HCT116 (cell line): ENCODE measurements at regions not wholly inside any gene's neighbourhood (a gene's known extent, or its start where the extent isn't known, plus 50 kb on each side); places are given as distances from the start of the nearest gene placed in this dataset.
A peak's percentile ranks its signal among the peaks of the same experiment; 100 is the strongest.

ENCODE experiments used
- ATAC-seq: fragments of 200-7000 bp; cut with Tn5 transposase; 2 replicates; pipeline ENCODE4 v1.9.1; 2020; ENCODE audit warnings: mild to moderate bottlenecking, moderate library complexity
- BruUV-seq: library from RNA; stranded (reverse); fragments of 400-500 nt; replicated peaks from 2 replicates; lab custom pipeline; 2021; lab: Mats Ljungman, UMichigan
- CTCF ChIA-PET: fragments of 300-600 bp; sonication (Branson Sonifier 250); formaldehyde crosslinking; loops from one replicate; lab custom pipeline; 2021; ENCODE audit warnings: antibody characterized with exemption; lab: Charles Lee
- POLR2A ChIA-PET: fragments of 300-600, 350-600 bp; sonication (Branson Sonifier 250); formaldehyde crosslinking; loops from one replicate; lab custom pipeline; 2021; ENCODE audit warnings: antibody characterized with exemption; lab: Charles Lee
- RAD21 ChIA-PET, 2 experiments: fragments of 300-600 bp; sonication (Branson Sonifier 250); formaldehyde crosslinking; loops; one replicate each; lab custom pipeline; 2023; ENCODE audit warnings: low total read pairs in 2 of 2; ENCODE audit not compliant: uncharacterized antibody in 2 of 2, unreplicated experiment in 2 of 2, low non-redundant PET in 1 of 2; lab: Charles Lee
- DNase-seq: peaks from one replicate; pipeline ENCODE4 v3.0.0-alpha.2; 2010; ENCODE audit warnings: low read depth, low spot score
- H2AFZ ChIP-seq: fragments of 200-600 bp; shearing (Covaris generic), sonication (generic); 2 replicates; pipeline ENCODE4 v1.6.1; 2017; ENCODE audit warnings: low read depth, mixed run types, mixed read lengths, antibody characterized with exemption, low read length; ENCODE audit not compliant: poor library complexity, severe bottlenecking
- H3K27ac ChIP-seq: 2 replicates; pipeline ENCODE4 v1.5.1; 2012; ENCODE audit warnings: low read depth, low read length
- H3K27me3 ChIP-seq: fragments of 200-600 bp; sonication (generic); 2 replicates; pipeline ENCODE4 v1.6.1; 2016; ENCODE audit warnings: mixed run types, low read length, mixed read lengths; ENCODE audit not compliant: insufficient read depth
- H3K36me3 ChIP-seq, 2 experiments: fragments of 200-500 bp in 1 of 2; fragments of 200-600 bp in 1 of 2; sonication (Bioruptor generic) in 1 of 2; sonication (generic) in 1 of 2; 2 replicates each; pipeline versions ENCODE4 v1.5.1 to v1.6.1; 2014 to 2016; ENCODE audit warnings: low read length in 2 of 2, inconsistent platforms in 1 of 2, mixed read lengths in 1 of 2, mixed run types in 1 of 2; ENCODE audit not compliant: insufficient read depth in 2 of 2, control insufficient read depth in 1 of 2
- H3K4me1 ChIP-seq, 2 experiments: fragments of 200-600 bp in 1 of 2; sonication (generic) in 1 of 2; 2 replicates each; pipeline versions ENCODE4 v1.5.1 to v1.6.1; 2012 to 2017; ENCODE audit warnings: low read length in 2 of 2, inconsistent platforms in 1 of 2, mild to moderate bottlenecking in 1 of 2, mixed read lengths in 1 of 2, mixed run types in 1 of 2, moderate library complexity in 1 of 2; ENCODE audit not compliant: insufficient read depth in 2 of 2, control insufficient read depth in 1 of 2
- H3K4me2 ChIP-seq: fragments of 200-600 bp; sonication (generic); 2 replicates; pipeline ENCODE4 v1.6.1; 2017; ENCODE audit warnings: mixed run types, low read length, mixed read lengths
- H3K4me3 ChIP-seq, 2 experiments: fragments of 200-600 bp in 1 of 2; sonication (generic) in 1 of 2; replicated peaks in 1 of 2; 2 replicates each; pipeline ENCODE4 v1.5.1; 2011 to 2016; ENCODE audit warnings: low read length in 2 of 2, control low read depth in 1 of 2, low read depth in 1 of 2, mild to moderate bottlenecking in 1 of 2, mixed read lengths in 1 of 2, mixed run types in 1 of 2
- H3K79me2 ChIP-seq: fragments of 200-600 bp; sonication (generic); 2 replicates; pipeline ENCODE4 v1.6.1; 2017; ENCODE audit warnings: mild to moderate bottlenecking, mixed run types, low read length, moderate library complexity, mixed read lengths; ENCODE audit not compliant: insufficient read depth
- H3K9ac ChIP-seq: fragments of 200-600 bp; sonication (generic); 2 replicates; pipeline ENCODE4 v1.6.1; 2016; ENCODE audit warnings: low read length, mixed read lengths
- H3K9me2 ChIP-seq: fragments of 200-600 bp; sonication (generic), shearing (Covaris generic); 2 replicates; pipeline ENCODE4 v1.6.1; 2017; ENCODE audit warnings: mixed run types, mild to moderate bottlenecking, moderate library complexity; ENCODE audit not compliant: insufficient read depth
- H3K9me3 ChIP-seq, 2 experiments: fragments of 200-500 bp in 1 of 2; fragments of 200-600 bp in 1 of 2; sonication (Bioruptor generic) in 1 of 2; sonication (generic) in 1 of 2; 2 replicates each; pipeline ENCODE4 v1.6.1; 2014 to 2017; ENCODE audit warnings: low read length in 2 of 2, mixed read lengths in 2 of 2, inconsistent platforms in 1 of 2, low read depth in 1 of 2, mild to moderate bottlenecking in 1 of 2, mixed run types in 1 of 2, moderate library complexity in 1 of 2; ENCODE audit not compliant: control insufficient read depth in 1 of 2, insufficient read depth in 1 of 2
- H4K20me1 ChIP-seq: fragments of 200-600 bp; sonication (generic), shearing (Covaris generic); 2 replicates; pipeline ENCODE4 v1.6.1; 2017; ENCODE audit warnings: mixed run types, mild to moderate bottlenecking, moderate library complexity; ENCODE audit not compliant: insufficient read depth
- ATF3 ChIP-seq: IDR thresholded peaks from 2 replicates; pipeline ENCODE4 v1.6.1; 2012
- CBX3 ChIP-seq: IDR thresholded peaks from 2 replicates; pipeline ENCODE4 v1.6.1; 2012; ENCODE audit warnings: low read depth
- CEBPB ChIP-seq: IDR thresholded peaks from 2 replicates; pipeline ENCODE4 v1.6.1; 2012; ENCODE audit warnings: low read depth
- EGR1 ChIP-seq: IDR thresholded peaks from 2 replicates; pipeline ENCODE4 v1.6.1; 2012; ENCODE audit warnings: low read depth
- ELF1 ChIP-seq: IDR thresholded peaks from 2 replicates; pipeline ENCODE4 v1.6.1; 2012; ENCODE audit warnings: low read depth, borderline replicate concordance
- EZH2phosphoT487 ChIP-seq: fragments of 200-600 bp; IDR thresholded peaks from 2 replicates; pipeline ENCODE4 v1.6.1; 2018; ENCODE audit warnings: antibody characterized with exemption, borderline replicate concordance
- FOSL1 ChIP-seq: IDR thresholded peaks from 2 replicates; pipeline ENCODE4 v1.6.1; 2012; ENCODE audit warnings: low read depth
- MAX ChIP-seq: IDR thresholded peaks from 2 replicates; pipeline ENCODE4 v1.6.1; 2012
- POLR2A ChIP-seq: IDR thresholded peaks from 2 replicates; pipeline ENCODE4 v1.7.0; 2011; ENCODE audit warnings: borderline replicate concordance; ENCODE audit not compliant: insufficient read depth, insufficient read length; ENCODE audit errors: extremely low read depth
- POLR2AphosphoS5 ChIP-seq: IDR thresholded peaks from 2 replicates; pipeline ENCODE4 v1.6.1; 2011; ENCODE audit warnings: mild to moderate bottlenecking, low read depth, low read length, moderate library complexity
- REST ChIP-seq: IDR thresholded peaks from 2 replicates; pipeline ENCODE4 v1.6.1; 2012; ENCODE audit warnings: low read depth
- SIN3A ChIP-seq: IDR thresholded peaks from 2 replicates; pipeline ENCODE4 v1.6.1; 2012; ENCODE audit warnings: low read depth
- SP1 ChIP-seq: IDR thresholded peaks from 2 replicates; pipeline ENCODE4 v1.6.1; 2012; ENCODE audit warnings: low read depth
- SRF ChIP-seq: IDR thresholded peaks from 2 replicates; pipeline ENCODE4 v1.6.1; 2012; ENCODE audit warnings: low read depth
- YY1 ChIP-seq: IDR thresholded peaks from 2 replicates; pipeline ENCODE4 v1.6.1; 2011; ENCODE audit warnings: low read length, low read depth, moderate library complexity, mild to moderate bottlenecking; ENCODE audit not compliant: insufficient replicate concordance; ENCODE audit errors: extremely low read depth
- ZBTB33 ChIP-seq: IDR thresholded peaks from 2 replicates; pipeline ENCODE4 v1.6.1; 2011; ENCODE audit warnings: mild to moderate bottlenecking, low read length, moderate library complexity; ENCODE audit not compliant: insufficient replicate concordance; ENCODE audit errors: extremely low read depth
- ZFX ChIP-seq: fragments of 450-650 bp; IDR thresholded peaks from 2 replicates; pipeline ENCODE4 v1.6.1; 2017
- ZNF274 ChIP-seq: fragments of 200-500 bp; sonication (Bioruptor generic); IDR thresholded peaks from 2 replicates; pipeline ENCODE4 v1.6.1; 2014; ENCODE audit warnings: mild to moderate bottlenecking, low read depth, low read length, inconsistent platforms
- intact Hi-C: fragments of 100-400 bp; cut with micrococcal nuclease; formaldehyde crosslinking; loops from 2 replicates; pipeline ENCODE4 v1.10.0; 2022

GRCh38 chr1:14334336-14335176 is 263.9 kb upstream of the KAZN start:
- no peak for DNase-seq
- RAD21 ChIA-PET, result no interaction called here
- TF ChIP-seq EGR1 (no peak), SIN3A (no peak), REST (no peak), SRF (no peak), POLR2AphosphoS5 (no peak), ATF3 (no peak), ZFX (no peak), YY1 (no peak), MAX (no peak), SP1 (no peak), CBX3 (no peak), ZNF274 (no peak), POLR2A (no peak), EZH2phosphoT487 (no peak), CEBPB (no peak), ZBTB33 (no peak), FOSL1 (no peak), ELF1 (no peak)
- BruUV-seq, result no TSS peak
- H3K79me2 ChIP-seq, result no peaks in the 10 kb centered on the region
- H3K4me1 ChIP-seq, result peaks cover 0 to 17% of the 10 kb centered on the region in 2 experiments; a peak in 2 of 4 replicates
- H3K9me2 ChIP-seq, result no peaks in the 10 kb centered on the region
- CTCF ChIA-PET, result no interaction called here
- no peak overlapping the region for H3K27ac ChIP-seq
- H3K9me3 ChIP-seq, result no peaks in the 10 kb centered on the region
- no peaks in the 10 kb centered on the region for H4K20me1 ChIP-seq
- peak; percentile 32; the same call in 1 of the 2 replicates for ATAC-seq
- POLR2A ChIA-PET, result no interaction called here
- H3K4me3 ChIP-seq, result no peak overlapping the region
- no peak overlapping the region for H2AFZ ChIP-seq
- intact Hi-C loops, result no loop called here
- H3K4me2 ChIP-seq, result peak overlapping the region; percentile 23
- peaks cover 8% of the 10 kb centered on the region; the same call in 1 of the 2 replicates for H3K27me3 ChIP-seq
- H3K9ac ChIP-seq, result no peak overlapping the region
- no peaks in the 10 kb centered on the region for H3K36me3 ChIP-seq
